HL-60 (cell line): ENCODE measurements at regions not wholly inside any gene's neighbourhood (a gene's known extent, or its start where the extent isn't known, plus 50 kb on each side); places are given as distances from the start of the nearest gene placed in this dataset.
"Not testable (repeated sequence)": the region's sequence is repeated elsewhere in the genome, so short reads cannot be mapped to it uniquely, and the experiment has no call there.

ENCODE experiments used
- DNase-seq, 2 experiments: peaks; one replicate each; pipeline ENCODE4 v3.0.0-alpha.2; 2010 to 2020; ENCODE audit warnings: low read depth in 1 of 2, low spot score in 1 of 2
- H3K27ac ChIP-seq: fragments of 250-450 bp; sonication (Bioruptor Pico); replicated peaks from 2 replicates; pipeline ENCODE4 v1.5.1; 2020; ENCODE audit warnings: mild to moderate bottlenecking, moderate library complexity
- H3K27me3 ChIP-seq: fragments of 250-450 bp; sonication (Bioruptor Pico); 2 replicates; pipeline ENCODE4 v1.5.1; 2021; ENCODE audit warnings: mild to moderate bottlenecking, moderate library complexity; ENCODE audit not compliant: insufficient read depth, poor library complexity, severe bottlenecking
- H3K4me3 ChIP-seq: replicated peaks from 2 replicates; pipeline ENCODE4 v1.5.1; 2011; ENCODE audit warnings: mild to moderate bottlenecking, control low read depth, low read length; ENCODE audit not compliant: insufficient read depth
- GABPA ChIP-seq: IDR thresholded peaks from 2 replicates; pipeline ENCODE4 v1.6.1; 2012; ENCODE audit warnings: low read depth
- POLR2AphosphoS5 ChIP-seq: IDR thresholded peaks from 2 replicates; pipeline ENCODE4 v1.6.1; 2012; ENCODE audit warnings: low read depth
- REST ChIP-seq: IDR thresholded peaks from 2 replicates; pipeline ENCODE4 v1.6.1; 2012; ENCODE audit warnings: low read depth; ENCODE audit not compliant: insufficient replicate concordance
- SPI1 ChIP-seq: IDR thresholded peaks from 2 replicates; pipeline ENCODE4 v1.6.1; 2012; ENCODE audit warnings: low read depth, mild to moderate bottlenecking, borderline replicate concordance
- TF ChIP-seq, protein P1 (sequence below): IDR thresholded peaks from one replicate; pipeline ENCODE4 v1.5.1; 2011; ENCODE audit warnings: low read length, control low read depth, inconsistent platforms; ENCODE audit not compliant: insufficient read depth

- Histone ChIP-seq H3K27ac (no peak overlapping the region), H3K4me3 (no peak overlapping the region), H3K27me3 (no peaks in the 10 kb centered on the region)
- TF ChIP-seq, protein P1, sequence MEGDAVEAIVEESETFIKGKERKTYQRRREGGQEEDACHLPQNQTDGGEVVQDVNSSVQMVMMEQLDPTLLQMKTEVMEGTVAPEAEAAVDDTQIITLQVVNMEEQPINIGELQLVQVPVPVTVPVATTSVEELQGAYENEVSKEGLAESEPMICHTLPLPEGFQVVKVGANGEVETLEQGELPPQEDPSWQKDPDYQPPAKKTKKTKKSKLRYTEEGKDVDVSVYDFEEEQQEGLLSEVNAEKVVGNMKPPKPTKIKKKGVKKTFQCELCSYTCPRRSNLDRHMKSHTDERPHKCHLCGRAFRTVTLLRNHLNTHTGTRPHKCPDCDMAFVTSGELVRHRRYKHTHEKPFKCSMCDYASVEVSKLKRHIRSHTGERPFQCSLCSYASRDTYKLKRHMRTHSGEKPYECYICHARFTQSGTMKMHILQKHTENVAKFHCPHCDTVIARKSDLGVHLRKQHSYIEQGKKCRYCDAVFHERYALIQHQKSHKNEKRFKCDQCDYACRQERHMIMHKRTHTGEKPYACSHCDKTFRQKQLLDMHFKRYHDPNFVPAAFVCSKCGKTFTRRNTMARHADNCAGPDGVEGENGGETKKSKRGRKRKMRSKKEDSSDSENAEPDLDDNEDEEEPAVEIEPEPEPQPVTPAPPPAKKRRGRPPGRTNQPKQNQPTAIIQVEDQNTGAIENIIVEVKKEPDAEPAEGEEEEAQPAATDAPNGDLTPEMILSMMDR, result no peak
- no peak for TF ChIP-seq GABPA
- no peak for TF ChIP-seq POLR2AphosphoS5
- TF ChIP-seq SPI1, result no peak
- no peak for TF ChIP-seq REST
- DNase-seq, result no peak
Measured at GRCh38 chr11:95611827-95612226, 177.8 kb downstream of the FAM76B start.

- DNase-seq, H3K27me3 ChIP-seq, H3K4me3 ChIP-seq, H3K27ac ChIP-seq: not testable (repeated sequence)
Measured at GRCh38 chr11:95610185-95610584, 179.4 kb downstream of the FAM76B start.

GRCh38 chr11:95608093-95608492 lies 181.5 kb downstream of the FAM76B start:
- H3K4me3 ChIP-seq, result no peak overlapping the region
- TF ChIP-seq REST (no peak), GABPA (no peak)
- H3K27ac ChIP-seq, result no peak overlapping the region
- DNase-seq, result no peak
- H3K27me3 ChIP-seq, result no peaks in the 10 kb centered on the region

DNA sequence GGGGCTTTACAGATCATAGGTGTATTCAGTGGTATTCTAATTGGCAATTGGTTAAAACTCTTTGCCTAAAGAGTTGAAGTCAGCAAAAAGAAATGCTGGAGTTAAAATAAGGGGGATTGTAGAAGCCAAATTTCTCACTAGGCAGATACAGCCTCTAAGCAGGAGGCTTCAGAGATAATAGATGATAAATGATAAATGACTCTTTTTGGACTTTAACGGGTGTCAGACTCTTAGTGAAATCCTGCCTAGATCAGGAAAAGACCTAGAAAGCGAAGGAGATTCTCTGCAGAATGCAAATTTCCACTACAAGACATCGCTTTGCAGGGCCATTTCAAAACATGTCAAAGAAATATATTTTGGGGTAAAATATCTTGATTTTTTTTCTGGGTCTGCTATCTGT lies 182.8 kb downstream of the FAM76B start:
- Histone ChIP-seq H3K4me3 (no peak overlapping the region), H3K27ac (no peak overlapping the region), H3K27me3 (no peaks in the 10 kb centered on the region)
- TF ChIP-seq SPI1 (no peak), GABPA (no peak), POLR2AphosphoS5 (no peak), REST (no peak)
- TF ChIP-seq, protein P1, result no peak
- no peak for DNase-seq
